Neural cell (in vitro differentiated cells): ENCODE measurements at regions not wholly inside any gene's neighbourhood (a gene's known extent, or its start where the extent isn't known, plus 50 kb on each side); places are given as distances from the start of the nearest gene placed in this dataset.

Experiments
- H2AFZ ChIP-seq: fragments of 200-600, 300-800 bp; sonication (generic), shearing (Covaris generic); 2 replicates; pipeline ENCODE4 v1.6.0; 2014; ENCODE audit warnings: low read depth, mild to moderate bottlenecking, antibody characterized with exemption, low read length, moderate library complexity
- H3F3A ChIP-seq: fragments of 200-600 bp; shearing (Covaris generic); 2 replicates; pipeline ENCODE4 v1.6.1; 2016; ENCODE audit warnings: mild to moderate bottlenecking, moderate library complexity, mixed read lengths, antibody characterized with exemption, low read length; ENCODE audit not compliant: insufficient read depth, poor library complexity, severe bottlenecking
- H3K27ac ChIP-seq: fragments of 200-600, 300-800 bp; sonication (generic), shearing (Covaris generic); 2 replicates; pipeline ENCODE4 v1.5.1; 2014; ENCODE audit warnings: mild to moderate bottlenecking, low read length, moderate library complexity
- H3K27me3 ChIP-seq: fragments of 300-800, 200-600 bp; sonication (generic), shearing (Covaris generic); 2 replicates; pipeline ENCODE4 v1.6.0; 2014; ENCODE audit warnings: mild to moderate bottlenecking, low read depth, low read length, moderate library complexity; ENCODE audit not compliant: insufficient read depth
- H3K36me3 ChIP-seq: fragments of 300-800, 200-600 bp; sonication (generic), shearing (Covaris generic); 2 replicates; pipeline ENCODE4 v1.5.1; 2014; ENCODE audit warnings: mild to moderate bottlenecking, antibody characterized with exemption, low read length, moderate library complexity; ENCODE audit not compliant: insufficient read depth
- H3K4me2 ChIP-seq: fragments of 300-800, 200-600 bp; sonication (generic), shearing (Covaris generic); 2 replicates; pipeline ENCODE4 v1.6.0; 2014; ENCODE audit warnings: mild to moderate bottlenecking, low read length
- H3K4me3 ChIP-seq: fragments of 300-800, 200-600 bp; sonication (generic), shearing (Covaris generic); 2 replicates; pipeline ENCODE4 v1.5.1; 2014; ENCODE audit warnings: mild to moderate bottlenecking, low read length, moderate library complexity
- H3K79me2 ChIP-seq: fragments of 200-600 bp; shearing (Covaris generic); replicated peaks from 2 replicates; pipeline ENCODE4 v1.6.0; 2014; ENCODE audit warnings: mild to moderate bottlenecking, low read length, moderate library complexity; ENCODE audit not compliant: insufficient read depth
- H3K9ac ChIP-seq: fragments of 300-800, 200-600 bp; sonication (generic), shearing (Covaris generic); 2 replicates; pipeline ENCODE4 v1.6.1; 2016; ENCODE audit warnings: mild to moderate bottlenecking, low read length, mixed read lengths
- H3K9me2 ChIP-seq: fragments of 200-600 bp; shearing (Covaris generic); 2 replicates; pipeline ENCODE4 v1.6.1; 2016; ENCODE audit warnings: mild to moderate bottlenecking, low read length, mixed read lengths; ENCODE audit not compliant: insufficient read depth
- H3K9me3 ChIP-seq: fragments of 200-600, 300-800 bp; sonication (generic), shearing (Covaris generic); 2 replicates; pipeline ENCODE4 v1.6.1; 2016; ENCODE audit warnings: mild to moderate bottlenecking, mixed run types, low read length, moderate library complexity, mixed read lengths
- H4K20me1 ChIP-seq: fragments of 200-600 bp; shearing (Covaris generic); 2 replicates; pipeline ENCODE4 v1.6.1; 2016; ENCODE audit warnings: mild to moderate bottlenecking, mixed run types; ENCODE audit not compliant: insufficient read depth
- EZH2 ChIP-seq: fragments of 200-600, 300-800 bp; shearing (Covaris generic), sonication (generic); IDR thresholded peaks from 2 replicates; pipeline ENCODE4 v1.6.1; 2014; ENCODE audit warnings: antibody characterized with exemption, low read length, borderline replicate concordance, mild to moderate bottlenecking; ENCODE audit not compliant: insufficient read depth, poor library complexity, severe bottlenecking
- MXI1 ChIP-seq: fragments of 450-650 bp; conservative IDR thresholded peaks from 2 replicates; pipeline ENCODE4 v1.6.1; 2014; ENCODE audit warnings: antibody characterized with exemption, mild to moderate bottlenecking; ENCODE audit not compliant: poor library complexity, severe bottlenecking
- POLR2AphosphoS5 ChIP-seq: IDR thresholded peaks from 2 replicates; pipeline ENCODE4 v1.6.1; 2012
- RAD21 ChIP-seq: fragments of 450-650 bp; conservative IDR thresholded peaks from 2 replicates; pipeline ENCODE4 v1.6.1; 2014; ENCODE audit warnings: antibody characterized with exemption, mild to moderate bottlenecking, moderate library complexity
- REST ChIP-seq: IDR thresholded peaks from 2 replicates; pipeline ENCODE4 v1.6.1; 2012; ENCODE audit warnings: borderline replicate concordance
- SMC3 ChIP-seq: fragments of 450-650 bp; conservative IDR thresholded peaks from 2 replicates; pipeline ENCODE4 v1.6.1; 2014; ENCODE audit warnings: antibody characterized with exemption, mild to moderate bottlenecking, moderate library complexity; ENCODE audit not compliant: poor library complexity
- TAF1 ChIP-seq: IDR thresholded peaks from 2 replicates; pipeline ENCODE4 v1.6.1; 2012; ENCODE audit warnings: low read depth
- TF ChIP-seq, protein P1 (sequence below): fragments of 450-650 bp; IDR thresholded peaks from 2 replicates; pipeline ENCODE4 v1.5.1; 2014; ENCODE audit warnings: antibody characterized with exemption, mild to moderate bottlenecking, moderate library complexity; ENCODE audit not compliant: poor library complexity, severe bottlenecking

DNA sequence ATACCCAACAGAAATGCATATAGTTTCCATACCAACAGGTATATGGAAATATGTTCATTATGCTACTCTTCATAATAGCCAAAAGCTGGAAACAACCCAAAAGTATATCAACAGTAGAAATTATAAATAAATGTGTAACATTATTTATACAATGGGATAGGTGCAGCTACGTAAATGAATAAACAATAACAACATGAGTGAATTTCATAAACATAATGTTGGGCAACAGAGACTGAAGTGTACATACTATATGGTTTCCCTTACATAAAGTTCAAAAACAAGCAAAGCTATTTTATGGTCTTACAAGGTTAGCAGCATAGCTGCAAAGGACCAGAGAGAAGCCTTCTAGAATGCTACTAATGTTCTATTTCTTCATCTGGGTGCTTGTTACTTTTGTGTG is 305.0 kb downstream of the INSC start:
- Histone ChIP-seq H3K9me3 (no peaks in the 10 kb centered on the region), H3K27ac (no peak overlapping the region), H3K79me2 (no peaks in the 10 kb centered on the region), H4K20me1 (no peaks in the 10 kb centered on the region), H3K4me2 (no peak overlapping the region), H2AFZ (no peak overlapping the region), H3F3A (no peaks in the 10 kb centered on the region), H3K9me2 (no peaks in the 10 kb centered on the region), H3K9ac (no peak overlapping the region), H3K4me3 (no peak overlapping the region), H3K36me3 (no peaks in the 10 kb centered on the region), H3K27me3 (no peaks in the 10 kb centered on the region)
- TF ChIP-seq MXI1 = no peak
- TF ChIP-seq REST = no peak
- no peak for TF ChIP-seq RAD21
- no peak for TF ChIP-seq EZH2
- TF ChIP-seq POLR2AphosphoS5 = no peak
- TF ChIP-seq SMC3 = no peak
- TF ChIP-seq TAF1 = no peak

- Histone ChIP-seq H3K9me3 (no peaks in the 10 kb centered on the region), H3K36me3 (no peaks in the 10 kb centered on the region), H3K79me2 (no peaks in the 10 kb centered on the region), H2AFZ (no peak overlapping the region), H3K27me3 (no peaks in the 10 kb centered on the region), H3K4me3 (no peak overlapping the region), H4K20me1 (no peaks in the 10 kb centered on the region), H3K4me2 (no peak overlapping the region), H3K9ac (no peak overlapping the region), H3K9me2 (no peaks in the 10 kb centered on the region), H3F3A (no peaks in the 10 kb centered on the region), H3K27ac (no peak overlapping the region)
- TF ChIP-seq SMC3 = no peak
- TF ChIP-seq TAF1 = no peak
- TF ChIP-seq, protein P1, sequence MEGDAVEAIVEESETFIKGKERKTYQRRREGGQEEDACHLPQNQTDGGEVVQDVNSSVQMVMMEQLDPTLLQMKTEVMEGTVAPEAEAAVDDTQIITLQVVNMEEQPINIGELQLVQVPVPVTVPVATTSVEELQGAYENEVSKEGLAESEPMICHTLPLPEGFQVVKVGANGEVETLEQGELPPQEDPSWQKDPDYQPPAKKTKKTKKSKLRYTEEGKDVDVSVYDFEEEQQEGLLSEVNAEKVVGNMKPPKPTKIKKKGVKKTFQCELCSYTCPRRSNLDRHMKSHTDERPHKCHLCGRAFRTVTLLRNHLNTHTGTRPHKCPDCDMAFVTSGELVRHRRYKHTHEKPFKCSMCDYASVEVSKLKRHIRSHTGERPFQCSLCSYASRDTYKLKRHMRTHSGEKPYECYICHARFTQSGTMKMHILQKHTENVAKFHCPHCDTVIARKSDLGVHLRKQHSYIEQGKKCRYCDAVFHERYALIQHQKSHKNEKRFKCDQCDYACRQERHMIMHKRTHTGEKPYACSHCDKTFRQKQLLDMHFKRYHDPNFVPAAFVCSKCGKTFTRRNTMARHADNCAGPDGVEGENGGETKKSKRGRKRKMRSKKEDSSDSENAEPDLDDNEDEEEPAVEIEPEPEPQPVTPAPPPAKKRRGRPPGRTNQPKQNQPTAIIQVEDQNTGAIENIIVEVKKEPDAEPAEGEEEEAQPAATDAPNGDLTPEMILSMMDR = no peak
- no peak for TF ChIP-seq MXI1
- TF ChIP-seq REST = no peak
Observed at GRCh38 chr11:15430381-15430780, 315.7 kb downstream of the INSC start.
